K562 (cell line): ENCODE measurements at regions not wholly inside any gene's neighbourhood (a gene's known extent, or its start where the extent isn't known, plus 50 kb on each side); places are given as distances from the start of the nearest gene placed in this dataset.

Experiments
- ATAC-seq: fragments of 200-7000 bp; cut with Tn5 transposase; 3 replicates; pipeline ENCODE4 v1.9.1; 2020; ENCODE audit warnings: moderate library complexity
- BruUV-seq: library from RNA; stranded (reverse); fragments of 400-500 nt; replicated peaks from 2 replicates; lab custom pipeline; 2021; lab: Mats Ljungman, UMichigan
- CTCF ChIA-PET: fragments of 300-600 bp; formaldehyde crosslinking; extraction: SDS; loops from one replicate; lab custom pipeline; 2021; ENCODE audit warnings: low intra/inter-chr PET ratio; lab: Yijun Ruan, JAX
- POLR2A ChIA-PET: fragments of 300-600, 350-650 bp; sonication (Branson Sonifier 250); formaldehyde crosslinking; extraction: SDS; loops from one replicate; lab custom pipeline; 2021; ENCODE audit warnings: antibody characterized with exemption, inconsistent platforms; lab: Yijun Ruan, JAX
- DNase-seq, 4 experiments: peaks; one replicate each; pipeline versions ENCODE4 v3.0.0 to v3.0.0-alpha.2; 2011 to 2018; ENCODE audit warnings: low spot score in 3 of 4, mixed read lengths in 3 of 4; ENCODE audit errors: extremely low read depth in 1 of 4
- FAIRE-seq: peaks from 2 replicates; lab custom pipeline; 2011; peaks lifted over from hg19 to GRCh38; lab: Jason Lieb, UNC
- H2AFZ ChIP-seq: 2 replicates; pipeline ENCODE4 v1.6.0; 2011; ENCODE audit warnings: low read depth, low read length, control low read depth, inconsistent platforms
- H3K27ac ChIP-seq: fragments of 200-600 bp; 3 replicates; pipeline ENCODE4 v1.8.0; 2011; ENCODE audit warnings: low read depth, mild to moderate bottlenecking, control low read depth, inconsistent platforms, low read length, moderate library complexity, mixed read lengths; ENCODE audit errors: extremely low read depth
- H3K27me3 ChIP-seq, 2 experiments: fragments of 300-600 bp in 1 of 2; 2 replicates in 1 of 2; 3 replicates in 1 of 2; pipeline versions ENCODE4 v1.6.0 to v1.8.0; 2011; ENCODE audit warnings: inconsistent platforms in 2 of 2, low read length in 2 of 2, mild to moderate bottlenecking in 1 of 2, mixed read lengths in 1 of 2, moderate library complexity in 1 of 2; ENCODE audit not compliant: control insufficient read depth in 2 of 2, insufficient read depth in 2 of 2
- H3K36me3 ChIP-seq: fragments of 300-600 bp; 3 replicates; pipeline ENCODE4 v1.8.0; 2011; ENCODE audit warnings: mild to moderate bottlenecking, low read length, inconsistent platforms; ENCODE audit not compliant: control insufficient read depth, insufficient read depth
- H3K4me1 ChIP-seq, 2 experiments: fragments of 200-600 bp in 1 of 2; replicated peaks in 1 of 2; 2 replicates in 1 of 2; 3 replicates in 1 of 2; pipeline versions ENCODE4 v1.5.1 to v1.8.0; 2011; ENCODE audit warnings: inconsistent platforms in 2 of 2, low read length in 2 of 2, mild to moderate bottlenecking in 1 of 2, mixed read lengths in 1 of 2, moderate library complexity in 1 of 2; ENCODE audit not compliant: control insufficient read depth in 2 of 2, insufficient read depth in 2 of 2
- H3K4me2 ChIP-seq: 2 replicates; pipeline ENCODE4 v1.6.1; 2011; ENCODE audit warnings: low read length, control low read depth, inconsistent platforms, mixed read lengths; ENCODE audit not compliant: insufficient read depth
- H3K4me3 ChIP-seq: fragments of 200-600 bp; sonication (generic), shearing (Covaris generic); 2 replicates; pipeline ENCODE4 v1.5.1; 2016; ENCODE audit warnings: control low read depth, inconsistent platforms
- H3K79me2 ChIP-seq: fragments of 200-600 bp; 3 replicates; pipeline ENCODE4 v1.8.0; 2011; ENCODE audit warnings: low read length, inconsistent platforms; ENCODE audit not compliant: control insufficient read depth, insufficient read depth
- H3K9ac ChIP-seq, 2 experiments: 2 replicates each; pipeline versions ENCODE4 v1.6.0 to v1.6.1; 2011; ENCODE audit warnings: low read depth in 2 of 2, low read length in 2 of 2, control low read depth in 1 of 2, inconsistent platforms in 1 of 2, mild to moderate bottlenecking in 1 of 2, mixed read lengths in 1 of 2; ENCODE audit not compliant: insufficient read depth in 1 of 2
- H3K9me1 ChIP-seq: one replicate; pipeline ENCODE4 v1.6.0; 2011; ENCODE audit warnings: inconsistent platforms, mild to moderate bottlenecking, low read length, moderate library complexity; ENCODE audit not compliant: control insufficient read depth, insufficient read depth
- H3K9me3 ChIP-seq: replicated peaks from 2 replicates; pipeline ENCODE4 v1.5.1; 2011; ENCODE audit warnings: low read depth, low read length, inconsistent platforms; ENCODE audit not compliant: control insufficient read depth, insufficient read depth
- H4K20me1 ChIP-seq: replicated peaks from 2 replicates; pipeline ENCODE4 v1.6.1; 2011; ENCODE audit warnings: low read length, inconsistent platforms, mixed read lengths; ENCODE audit not compliant: control insufficient read depth, insufficient read depth
- BDP1 ChIP-seq: IDR thresholded peaks from 3 replicates; pipeline ENCODE4 v1.6.1; 2011; ENCODE audit not compliant: insufficient read length, insufficient read depth
- CHD2 ChIP-seq: IDR thresholded peaks from 2 replicates; pipeline ENCODE4 v1.6.1; 2011; ENCODE audit warnings: low read depth, low read length
- DPF2 ChIP-seq: fragments of 450-650 bp; IDR thresholded peaks from 2 replicates; pipeline ENCODE4 v1.6.1; 2016
- E2F4 ChIP-seq: sonication (generic); formaldehyde crosslinking; IDR thresholded peaks from 2 replicates; pipeline ENCODE4 v1.8.0; 2022; ENCODE audit warnings: mild to moderate bottlenecking, low read depth, missing genetic modification reagents
- ERF ChIP-seq: fragments of 450-650 bp; formaldehyde crosslinking; IDR thresholded peaks from 2 replicates; pipeline ENCODE4 v1.4.0; 2020; ENCODE audit warnings: mild to moderate bottlenecking, mixed read lengths
- HDAC6 ChIP-seq: IDR thresholded peaks from 2 replicates; pipeline ENCODE4 v1.6.1; 2012; ENCODE audit warnings: low read depth, mild to moderate bottlenecking, control low read depth, inconsistent platforms, low read length, moderate library complexity
- HEY1 ChIP-seq: fragments of 250-450 bp; sonication (Bioruptor Pico); IDR thresholded peaks from 2 replicates; pipeline ENCODE4 v1.5.0; 2020; ENCODE audit warnings: mild to moderate bottlenecking, moderate library complexity, borderline replicate concordance
- HMG20B ChIP-seq: fragments of 250-450 bp; sonication (Bioruptor Pico); IDR thresholded peaks from 2 replicates; pipeline ENCODE4 v1.5.0; 2021; ENCODE audit warnings: mild to moderate bottlenecking
- MAFF ChIP-seq: IDR thresholded peaks from 2 replicates; pipeline ENCODE4 v1.6.1; 2012; ENCODE audit warnings: low read length, improper control_type of control experiment
- TCF3 ChIP-seq: sonication (generic); formaldehyde crosslinking; IDR thresholded peaks from 2 replicates; pipeline ENCODE4 v1.4.0; 2020; ENCODE audit warnings: mild to moderate bottlenecking, missing genetic modification reagents
- TCF7 ChIP-seq: sonication (generic); IDR thresholded peaks from 2 replicates; pipeline ENCODE4 v1.6.1; 2016; ENCODE audit warnings: antibody characterized with exemption, borderline replicate concordance
- TFAM ChIP-seq: fragments of 250-450 bp; sonication (Bioruptor Pico); conservative IDR thresholded peaks from 2 replicates; pipeline ENCODE4 v1.5.0; 2021; ENCODE audit warnings: mild to moderate bottlenecking, moderate library complexity
- ZFPM2 ChIP-seq: fragments of 250-450 bp; sonication (Bioruptor Pico); IDR thresholded peaks from 2 replicates; pipeline ENCODE4 v1.5.1; 2022; ENCODE audit warnings: mild to moderate bottlenecking
- ZNF121 ChIP-seq: sonication (generic); formaldehyde crosslinking; conservative IDR thresholded peaks from 2 replicates; pipeline ENCODE4 v1.8.0; 2022; ENCODE audit warnings: missing genetic modification reagents
- ZNF124 ChIP-seq: sonication (generic); formaldehyde crosslinking; IDR thresholded peaks from 2 replicates; pipeline ENCODE4 v1.8.1; 2022; ENCODE audit warnings: missing genetic modification reagents
- ZNF23 ChIP-seq: fragments of 250-450 bp; sonication (Bioruptor Pico); IDR thresholded peaks from 2 replicates; pipeline ENCODE4 v1.4.0; 2020; ENCODE audit warnings: mild to moderate bottlenecking
- ZNF316 ChIP-seq: fragments of 450-650 bp; IDR thresholded peaks from 2 replicates; pipeline ENCODE4 v1.6.1; 2016
- WGBS: fragments of 100-300 bp; shearing (Covaris generic); methylation state at CpG from one replicate; pipeline ENCODE4 v1.1.6; 2016; ENCODE audit warnings: low coverage, mixed read lengths; ENCODE audit not compliant: insufficient coverage; ENCODE audit errors: missing lambda C conversion rate; 5-methylcytosine and 5-hydroxymethylcytosine counted together
- in situ Hi-C: fragments of 300-500 bp; cut with MboI; formaldehyde crosslinking; loops from 4 replicates; pipeline ENCODE4 v1.15.0; 2018; ENCODE audit warnings: inconsistent platforms, mixed read lengths
- intact Hi-C: fragments of 100-400 bp; cut with micrococcal nuclease; formaldehyde crosslinking; loops from 2 replicates; pipeline ENCODE4 v1.14.2; 2022
- TF ChIP-seq, protein P1 (sequence below): fragments of 450-650 bp; IDR thresholded peaks from 2 replicates; pipeline ENCODE4 v1.6.1; 2016; ENCODE audit warnings: missing biosample characterization, missing genetic modification characterization
- TF ChIP-seq, protein P2 (sequence below): sonication (generic); formaldehyde crosslinking; IDR thresholded peaks from 2 replicates; pipeline ENCODE4 v1.8.0; 2022; ENCODE audit warnings: mild to moderate bottlenecking, missing genetic modification reagents
- TF ChIP-seq, protein P3 (sequence below): fragments of 250-450 bp; sonication (Bioruptor Pico); IDR thresholded peaks from 2 replicates; pipeline ENCODE4 v1.8.0; 2022; ENCODE audit warnings: moderate library complexity, mild to moderate bottlenecking, inconsistent platforms

DNA sequence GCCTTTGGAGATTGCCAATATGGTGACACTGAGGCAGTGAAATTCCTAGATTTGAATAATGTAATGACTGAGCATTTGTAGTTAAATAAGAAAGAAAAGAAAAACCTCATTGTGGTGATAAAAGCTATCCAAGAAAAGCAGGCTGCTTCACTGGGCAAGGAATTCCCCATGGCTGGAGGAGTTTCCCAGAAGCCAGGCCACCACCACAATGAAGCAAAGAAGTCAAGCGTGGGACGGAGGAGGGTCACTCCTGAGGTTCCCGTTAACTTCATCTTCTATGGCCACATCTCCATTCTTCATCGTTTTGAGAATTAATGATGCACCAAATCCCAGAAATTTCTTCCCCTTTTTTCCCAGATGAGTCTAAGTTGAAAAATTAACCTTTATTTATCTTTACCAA lies 185.8 kb upstream of the BCL6 start (continued):
- TF ChIP-seq, protein P1, sequence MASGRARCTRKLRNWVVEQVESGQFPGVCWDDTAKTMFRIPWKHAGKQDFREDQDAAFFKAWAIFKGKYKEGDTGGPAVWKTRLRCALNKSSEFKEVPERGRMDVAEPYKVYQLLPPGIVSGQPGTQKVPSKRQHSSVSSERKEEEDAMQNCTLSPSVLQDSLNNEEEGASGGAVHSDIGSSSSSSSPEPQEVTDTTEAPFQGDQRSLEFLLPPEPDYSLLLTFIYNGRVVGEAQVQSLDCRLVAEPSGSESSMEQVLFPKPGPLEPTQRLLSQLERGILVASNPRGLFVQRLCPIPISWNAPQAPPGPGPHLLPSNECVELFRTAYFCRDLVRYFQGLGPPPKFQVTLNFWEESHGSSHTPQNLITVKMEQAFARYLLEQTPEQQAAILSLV (tag): no peak
- TF ChIP-seq ZNF23 (CRISPR knock-in tag) (no peak), ZNF121 (CRISPR knock-in tag) (no peak), ZNF316 (no peak), TCF3 (no peak), ZFPM2 (CRISPR knock-in tag) (no peak)

DNA sequence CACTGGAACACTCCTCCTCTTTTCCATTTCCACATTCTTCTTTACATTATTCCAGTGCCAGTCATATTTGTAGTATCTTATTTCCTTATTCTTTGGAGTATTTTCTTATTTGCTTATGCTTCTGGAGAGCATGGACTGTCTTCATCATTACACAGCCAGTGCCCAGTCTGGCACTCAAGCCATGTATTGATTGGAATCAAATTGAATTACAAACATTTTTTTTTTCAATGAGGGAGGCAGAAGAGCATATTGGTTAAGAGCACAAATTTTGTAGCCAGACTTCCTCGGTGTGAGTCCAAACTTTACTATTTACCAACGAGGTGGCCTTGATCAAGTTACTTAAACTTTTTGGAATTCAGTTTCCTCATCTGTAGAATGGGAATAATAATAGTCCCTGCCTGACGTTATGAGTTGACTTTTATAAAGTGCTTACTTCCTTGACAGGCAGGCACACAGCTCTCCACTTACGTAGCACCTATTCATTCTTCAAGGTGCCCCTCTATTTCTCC lies 186.6 kb upstream of the BCL6 start:
- BruUV-seq: no TSS peak
- ATAC-seq (no peak), DNase-seq (no peak), FAIRE-seq (no peak)
- H3K36me3 ChIP-seq: no peaks in the 10 kb centered on the region
- no peak overlapping the region for H3K27ac ChIP-seq
- peaks cover 5 to 9% of the 10 kb centered on the region in 2 experiments; a peak in 2 of 5 replicates for H3K27me3 ChIP-seq
- no peak overlapping the region for H2AFZ ChIP-seq
- no peaks in the 10 kb centered on the region; the same call in 1 of the 2 replicates for H4K20me1 ChIP-seq
- in situ Hi-C loops: no loop called here
- no peaks in the 10 kb centered on the region for H3K9me1 ChIP-seq
- 0% methylated on average over 4 of the region's 4 CpGs for WGBS
- no peaks in the 10 kb centered on the region for H3K9me3 ChIP-seq
- no peak overlapping the region for H3K4me2 ChIP-seq
- intact Hi-C loops: no loop called here
- no peaks in the 10 kb centered on the region for H3K79me2 ChIP-seq
- CTCF ChIA-PET: no interaction called here
- POLR2A ChIA-PET: no interaction called here
- H3K9ac ChIP-seq: no peak overlapping the region
- H3K4me1 ChIP-seq: no peaks in the 10 kb centered on the region
- no peak overlapping the region for H3K4me3 ChIP-seq
- TF ChIP-seq ZNF124 (CRISPR knock-in tag) (no peak), CHD2 (no peak), HMG20B (CRISPR knock-in tag) (no peak), ERF (CRISPR knock-in tag) (no peak), TFAM (CRISPR knock-in tag) (no peak), HEY1 (CRISPR knock-in tag) (no peak), BDP1 (no peak), TCF7 (no peak), E2F4 (CRISPR knock-in tag) (no peak), MAFF (no peak), DPF2 (no peak), HDAC6 (no peak)
- TF ChIP-seq, protein P2, sequence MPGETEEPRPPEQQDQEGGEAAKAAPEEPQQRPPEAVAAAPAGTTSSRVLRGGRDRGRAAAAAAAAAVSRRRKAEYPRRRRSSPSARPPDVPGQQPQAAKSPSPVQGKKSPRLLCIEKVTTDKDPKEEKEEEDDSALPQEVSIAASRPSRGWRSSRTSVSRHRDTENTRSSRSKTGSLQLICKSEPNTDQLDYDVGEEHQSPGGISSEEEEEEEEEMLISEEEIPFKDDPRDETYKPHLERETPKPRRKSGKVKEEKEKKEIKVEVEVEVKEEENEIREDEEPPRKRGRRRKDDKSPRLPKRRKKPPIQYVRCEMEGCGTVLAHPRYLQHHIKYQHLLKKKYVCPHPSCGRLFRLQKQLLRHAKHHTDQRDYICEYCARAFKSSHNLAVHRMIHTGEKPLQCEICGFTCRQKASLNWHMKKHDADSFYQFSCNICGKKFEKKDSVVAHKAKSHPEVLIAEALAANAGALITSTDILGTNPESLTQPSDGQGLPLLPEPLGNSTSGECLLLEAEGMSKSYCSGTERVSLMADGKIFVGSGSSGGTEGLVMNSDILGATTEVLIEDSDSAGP (CRISPR knock-in tag): no peak
- TF ChIP-seq, protein P3, sequence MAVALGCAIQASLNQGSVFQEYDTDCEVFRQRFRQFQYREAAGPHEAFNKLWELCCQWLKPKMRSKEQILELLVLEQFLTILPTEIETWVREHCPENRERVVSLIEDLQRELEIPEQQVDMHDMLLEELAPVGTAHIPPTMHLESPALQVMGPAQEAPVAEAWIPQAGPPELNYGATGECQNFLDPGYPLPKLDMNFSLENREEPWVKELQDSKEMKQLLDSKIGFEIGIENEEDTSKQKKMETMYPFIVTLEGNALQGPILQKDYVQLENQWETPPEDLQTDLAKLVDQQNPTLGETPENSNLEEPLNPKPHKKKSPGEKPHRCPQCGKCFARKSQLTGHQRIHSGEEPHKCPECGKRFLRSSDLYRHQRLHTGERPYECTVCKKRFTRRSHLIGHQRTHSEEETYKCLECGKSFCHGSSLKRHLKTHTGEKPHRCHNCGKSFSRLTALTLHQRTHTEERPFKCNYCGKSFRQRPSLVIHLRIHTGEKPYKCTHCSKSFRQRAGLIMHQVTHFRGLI (CRISPR knock-in tag): no peak
